Neural cell (in vitro differentiated cells): ENCODE measurements at regions not wholly inside any gene's neighbourhood (a gene's known extent, or its start where the extent isn't known, plus 50 kb on each side); places are given as distances from the start of the nearest gene placed in this dataset.

Experiments used
- H2AFZ ChIP-seq: fragments of 200-600, 300-800 bp; sonication (generic), shearing (Covaris generic); 2 replicates; pipeline ENCODE4 v1.6.0; 2014; ENCODE audit warnings: low read depth, mild to moderate bottlenecking, antibody characterized with exemption, low read length, moderate library complexity
- H3F3A ChIP-seq: fragments of 200-600 bp; shearing (Covaris generic); 2 replicates; pipeline ENCODE4 v1.6.1; 2016; ENCODE audit warnings: mild to moderate bottlenecking, moderate library complexity, mixed read lengths, antibody characterized with exemption, low read length; ENCODE audit not compliant: insufficient read depth, poor library complexity, severe bottlenecking
- H3K27ac ChIP-seq: fragments of 200-600, 300-800 bp; sonication (generic), shearing (Covaris generic); 2 replicates; pipeline ENCODE4 v1.5.1; 2014; ENCODE audit warnings: mild to moderate bottlenecking, low read length, moderate library complexity
- H3K27me3 ChIP-seq: fragments of 300-800, 200-600 bp; sonication (generic), shearing (Covaris generic); 2 replicates; pipeline ENCODE4 v1.6.0; 2014; ENCODE audit warnings: mild to moderate bottlenecking, low read depth, low read length, moderate library complexity; ENCODE audit not compliant: insufficient read depth
- H3K36me3 ChIP-seq: fragments of 300-800, 200-600 bp; sonication (generic), shearing (Covaris generic); 2 replicates; pipeline ENCODE4 v1.5.1; 2014; ENCODE audit warnings: mild to moderate bottlenecking, antibody characterized with exemption, low read length, moderate library complexity; ENCODE audit not compliant: insufficient read depth
- H3K4me2 ChIP-seq: fragments of 300-800, 200-600 bp; sonication (generic), shearing (Covaris generic); 2 replicates; pipeline ENCODE4 v1.6.0; 2014; ENCODE audit warnings: mild to moderate bottlenecking, low read length
- H3K4me3 ChIP-seq: fragments of 300-800, 200-600 bp; sonication (generic), shearing (Covaris generic); 2 replicates; pipeline ENCODE4 v1.5.1; 2014; ENCODE audit warnings: mild to moderate bottlenecking, low read length, moderate library complexity
- H3K79me2 ChIP-seq: fragments of 200-600 bp; shearing (Covaris generic); replicated peaks from 2 replicates; pipeline ENCODE4 v1.6.0; 2014; ENCODE audit warnings: mild to moderate bottlenecking, low read length, moderate library complexity; ENCODE audit not compliant: insufficient read depth
- H3K9ac ChIP-seq: fragments of 300-800, 200-600 bp; sonication (generic), shearing (Covaris generic); 2 replicates; pipeline ENCODE4 v1.6.1; 2016; ENCODE audit warnings: mild to moderate bottlenecking, low read length, mixed read lengths
- H3K9me2 ChIP-seq: fragments of 200-600 bp; shearing (Covaris generic); 2 replicates; pipeline ENCODE4 v1.6.1; 2016; ENCODE audit warnings: mild to moderate bottlenecking, low read length, mixed read lengths; ENCODE audit not compliant: insufficient read depth
- H3K9me3 ChIP-seq: fragments of 200-600, 300-800 bp; sonication (generic), shearing (Covaris generic); 2 replicates; pipeline ENCODE4 v1.6.1; 2016; ENCODE audit warnings: mild to moderate bottlenecking, mixed run types, low read length, moderate library complexity, mixed read lengths
- H4K20me1 ChIP-seq: fragments of 200-600 bp; shearing (Covaris generic); 2 replicates; pipeline ENCODE4 v1.6.1; 2016; ENCODE audit warnings: mild to moderate bottlenecking, mixed run types; ENCODE audit not compliant: insufficient read depth
- EP300 ChIP-seq: fragments of 450-650 bp; conservative IDR thresholded peaks from 2 replicates; pipeline ENCODE4 v1.6.1; 2014; ENCODE audit warnings: antibody characterized with exemption, mild to moderate bottlenecking, moderate library complexity; ENCODE audit not compliant: poor library complexity, severe bottlenecking
- EZH2 ChIP-seq: fragments of 200-600, 300-800 bp; shearing (Covaris generic), sonication (generic); IDR thresholded peaks from 2 replicates; pipeline ENCODE4 v1.6.1; 2014; ENCODE audit warnings: antibody characterized with exemption, low read length, borderline replicate concordance, mild to moderate bottlenecking; ENCODE audit not compliant: insufficient read depth, poor library complexity, severe bottlenecking
- MXI1 ChIP-seq: fragments of 450-650 bp; conservative IDR thresholded peaks from 2 replicates; pipeline ENCODE4 v1.6.1; 2014; ENCODE audit warnings: antibody characterized with exemption, mild to moderate bottlenecking; ENCODE audit not compliant: poor library complexity, severe bottlenecking
- POLR2AphosphoS5 ChIP-seq: IDR thresholded peaks from 2 replicates; pipeline ENCODE4 v1.6.1; 2012
- RAD21 ChIP-seq: fragments of 450-650 bp; conservative IDR thresholded peaks from 2 replicates; pipeline ENCODE4 v1.6.1; 2014; ENCODE audit warnings: antibody characterized with exemption, mild to moderate bottlenecking, moderate library complexity
- SMC3 ChIP-seq: fragments of 450-650 bp; conservative IDR thresholded peaks from 2 replicates; pipeline ENCODE4 v1.6.1; 2014; ENCODE audit warnings: antibody characterized with exemption, mild to moderate bottlenecking, moderate library complexity; ENCODE audit not compliant: poor library complexity
- TAF1 ChIP-seq: IDR thresholded peaks from 2 replicates; pipeline ENCODE4 v1.6.1; 2012; ENCODE audit warnings: low read depth
- TF ChIP-seq, protein P1 (sequence below): IDR thresholded peaks from 2 replicates; pipeline ENCODE4 v1.6.1; 2012; ENCODE audit warnings: borderline replicate concordance
- TF ChIP-seq, protein P2 (sequence below): fragments of 450-650 bp; IDR thresholded peaks from 2 replicates; pipeline ENCODE4 v1.5.1; 2014; ENCODE audit warnings: antibody characterized with exemption, mild to moderate bottlenecking, moderate library complexity; ENCODE audit not compliant: poor library complexity, severe bottlenecking

- H3K4me3 ChIP-seq = no peak overlapping the region
- no peaks in the 10 kb centered on the region for H3K79me2 ChIP-seq
- no peak overlapping the region for H3K4me2 ChIP-seq
- no peak overlapping the region for H3K9ac ChIP-seq
- H3K9me2 ChIP-seq = no peaks in the 10 kb centered on the region
- no peak overlapping the region for H3K27ac ChIP-seq
- no peaks in the 10 kb centered on the region for H3K9me3 ChIP-seq
- H3F3A ChIP-seq = no peaks in the 10 kb centered on the region
- H3K27me3 ChIP-seq = no peaks in the 10 kb centered on the region
- H2AFZ ChIP-seq = no peak overlapping the region
- H3K36me3 ChIP-seq = no peaks in the 10 kb centered on the region
- TF ChIP-seq, protein P1, sequence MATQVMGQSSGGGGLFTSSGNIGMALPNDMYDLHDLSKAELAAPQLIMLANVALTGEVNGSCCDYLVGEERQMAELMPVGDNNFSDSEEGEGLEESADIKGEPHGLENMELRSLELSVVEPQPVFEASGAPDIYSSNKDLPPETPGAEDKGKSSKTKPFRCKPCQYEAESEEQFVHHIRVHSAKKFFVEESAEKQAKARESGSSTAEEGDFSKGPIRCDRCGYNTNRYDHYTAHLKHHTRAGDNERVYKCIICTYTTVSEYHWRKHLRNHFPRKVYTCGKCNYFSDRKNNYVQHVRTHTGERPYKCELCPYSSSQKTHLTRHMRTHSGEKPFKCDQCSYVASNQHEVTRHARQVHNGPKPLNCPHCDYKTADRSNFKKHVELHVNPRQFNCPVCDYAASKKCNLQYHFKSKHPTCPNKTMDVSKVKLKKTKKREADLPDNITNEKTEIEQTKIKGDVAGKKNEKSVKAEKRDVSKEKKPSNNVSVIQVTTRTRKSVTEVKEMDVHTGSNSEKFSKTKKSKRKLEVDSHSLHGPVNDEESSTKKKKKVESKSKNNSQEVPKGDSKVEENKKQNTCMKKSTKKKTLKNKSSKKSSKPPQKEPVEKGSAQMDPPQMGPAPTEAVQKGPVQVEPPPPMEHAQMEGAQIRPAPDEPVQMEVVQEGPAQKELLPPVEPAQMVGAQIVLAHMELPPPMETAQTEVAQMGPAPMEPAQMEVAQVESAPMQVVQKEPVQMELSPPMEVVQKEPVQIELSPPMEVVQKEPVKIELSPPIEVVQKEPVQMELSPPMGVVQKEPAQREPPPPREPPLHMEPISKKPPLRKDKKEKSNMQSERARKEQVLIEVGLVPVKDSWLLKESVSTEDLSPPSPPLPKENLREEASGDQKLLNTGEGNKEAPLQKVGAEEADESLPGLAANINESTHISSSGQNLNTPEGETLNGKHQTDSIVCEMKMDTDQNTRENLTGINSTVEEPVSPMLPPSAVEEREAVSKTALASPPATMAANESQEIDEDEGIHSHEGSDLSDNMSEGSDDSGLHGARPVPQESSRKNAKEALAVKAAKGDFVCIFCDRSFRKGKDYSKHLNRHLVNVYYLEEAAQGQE = no peak
- TF ChIP-seq EP300 (no peak), RAD21 (no peak), MXI1 (no peak)
- no peaks in the 10 kb centered on the region for H4K20me1 ChIP-seq
Measured at GRCh38 chr4:175460414-175460813, 351.6 kb downstream of the GPM6A start.

- H3K79me2 ChIP-seq = no peaks in the 10 kb centered on the region
- no peak overlapping the region for H3K9ac ChIP-seq
- H2AFZ ChIP-seq = no peak overlapping the region
- no peak overlapping the region for H3K4me3 ChIP-seq
- no peak overlapping the region for H3K27ac ChIP-seq
- TF ChIP-seq POLR2AphosphoS5 = no peak
- TF ChIP-seq EZH2 = no peak
- TF ChIP-seq, protein P2, sequence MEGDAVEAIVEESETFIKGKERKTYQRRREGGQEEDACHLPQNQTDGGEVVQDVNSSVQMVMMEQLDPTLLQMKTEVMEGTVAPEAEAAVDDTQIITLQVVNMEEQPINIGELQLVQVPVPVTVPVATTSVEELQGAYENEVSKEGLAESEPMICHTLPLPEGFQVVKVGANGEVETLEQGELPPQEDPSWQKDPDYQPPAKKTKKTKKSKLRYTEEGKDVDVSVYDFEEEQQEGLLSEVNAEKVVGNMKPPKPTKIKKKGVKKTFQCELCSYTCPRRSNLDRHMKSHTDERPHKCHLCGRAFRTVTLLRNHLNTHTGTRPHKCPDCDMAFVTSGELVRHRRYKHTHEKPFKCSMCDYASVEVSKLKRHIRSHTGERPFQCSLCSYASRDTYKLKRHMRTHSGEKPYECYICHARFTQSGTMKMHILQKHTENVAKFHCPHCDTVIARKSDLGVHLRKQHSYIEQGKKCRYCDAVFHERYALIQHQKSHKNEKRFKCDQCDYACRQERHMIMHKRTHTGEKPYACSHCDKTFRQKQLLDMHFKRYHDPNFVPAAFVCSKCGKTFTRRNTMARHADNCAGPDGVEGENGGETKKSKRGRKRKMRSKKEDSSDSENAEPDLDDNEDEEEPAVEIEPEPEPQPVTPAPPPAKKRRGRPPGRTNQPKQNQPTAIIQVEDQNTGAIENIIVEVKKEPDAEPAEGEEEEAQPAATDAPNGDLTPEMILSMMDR = no peak
- TF ChIP-seq EP300 = no peak
- no peak for TF ChIP-seq TAF1
- TF ChIP-seq MXI1 = no peak
- no peak for TF ChIP-seq SMC3
- TF ChIP-seq RAD21 = no peak
- TF ChIP-seq, protein P1 = no peak
- no peaks in the 10 kb centered on the region for H3K9me2 ChIP-seq
- no peaks in the 10 kb centered on the region for H4K20me1 ChIP-seq
- no peaks in the 10 kb centered on the region for H3K36me3 ChIP-seq
- H3K9me3 ChIP-seq = no peaks in the 10 kb centered on the region
- no peaks in the 10 kb centered on the region for H3K27me3 ChIP-seq
- no peaks in the 10 kb centered on the region for H3F3A ChIP-seq
- H3K4me2 ChIP-seq = no peak overlapping the region
Measured at GRCh38 chr4:175469514-175469913, 342.6 kb downstream of the GPM6A start.
